SK-N-MC (cell line): ENCODE measurements at regions not wholly inside any gene's neighbourhood (a gene's known extent, or its start where the extent isn't known, plus 50 kb on each side); places are given as distances from the start of the nearest gene placed in this dataset.

Experiments
- EZH2 ChIP-seq: fragments of 200-600 bp; sonication (generic); IDR thresholded peaks from one replicate; pipeline ENCODE4 v1.6.1; 2017; ENCODE audit warnings: antibody characterized with exemption
- POLR2AphosphoS5 ChIP-seq: IDR thresholded peaks from 2 replicates; pipeline ENCODE4 v1.6.1; 2012; ENCODE audit warnings: mild to moderate bottlenecking, low read depth, low read length, borderline replicate concordance

GRCh38 chr16:76059701-76060100 lies 217.5 kb upstream of the CNTNAP4 start:
- no peak for TF ChIP-seq EZH2
- TF ChIP-seq POLR2AphosphoS5: no peak
